Caco-2 (cell line): ENCODE measurements at regions not wholly inside any gene's neighbourhood (a gene's known extent, or its start where the extent isn't known, plus 50 kb on each side); places are given as distances from the start of the nearest gene placed in this dataset.

Source experiments
- BruUV-seq: library from RNA; stranded (reverse); fragments of 400-500 nt; replicated peaks from 2 replicates; lab custom pipeline; 2021; lab: Mats Ljungman, UMichigan
- CTCF ChIA-PET: fragments of 300-600 bp; sonication (Branson Sonifier 250); formaldehyde crosslinking; loops from one replicate; lab custom pipeline; 2022; ENCODE audit warnings: antibody characterized with exemption; lab: Charles Lee
- POLR2A ChIA-PET: fragments of 300-600 bp; sonication (Branson Sonifier 250); formaldehyde crosslinking; loops from one replicate; lab custom pipeline; 2022; ENCODE audit warnings: antibody characterized with exemption; lab: Charles Lee
- DNase-seq, 2 experiments: peaks; one replicate each; pipeline versions ENCODE4 v3.0.0 to v3.0.0-alpha.2; 2020 to 2022
- H3K27me3 ChIP-seq: replicated peaks from 2 replicates; pipeline ENCODE4 v1.6.0; 2011; ENCODE audit warnings: low read length; ENCODE audit not compliant: control insufficient read depth, insufficient read depth
- H3K36me3 ChIP-seq: 2 replicates; pipeline ENCODE4 v1.5.1; 2011; ENCODE audit warnings: low read length; ENCODE audit not compliant: control insufficient read depth, insufficient read depth
- H3K4me1 ChIP-seq: fragments of 250-450 bp; sonication (Bioruptor Pico); 2 replicates; pipeline ENCODE4 v1.5.1; 2020; ENCODE audit warnings: mild to moderate bottlenecking
- H3K4me3 ChIP-seq: 2 replicates; pipeline ENCODE4 v1.5.1; 2011; ENCODE audit warnings: low read depth, mild to moderate bottlenecking, control low read depth, low read length
- H3K9me3 ChIP-seq: fragments of 250-450 bp; sonication (Bioruptor Pico); 2 replicates; pipeline ENCODE4 v1.5.1; 2020; ENCODE audit warnings: mild to moderate bottlenecking, moderate library complexity
- H3K27ac Mint-ChIP-seq: one replicate; pipeline ENCODE4 v1.8.0; 2022; ENCODE audit warnings: mixed read lengths; ENCODE audit not compliant: unreplicated experiment
- H3K27me3 Mint-ChIP-seq: one replicate; pipeline ENCODE4 v1.8.0; 2022; ENCODE audit warnings: mixed read lengths; ENCODE audit not compliant: insufficient read depth, unreplicated experiment
- H3K36me3 Mint-ChIP-seq: one replicate; pipeline ENCODE4 v1.8.0; 2022; ENCODE audit warnings: mild to moderate bottlenecking, mixed read lengths; ENCODE audit not compliant: insufficient read depth, unreplicated experiment
- H3K4me1 Mint-ChIP-seq: one replicate; pipeline ENCODE4 v1.8.0; 2022; ENCODE audit warnings: low read depth, mixed read lengths; ENCODE audit not compliant: unreplicated experiment
- H3K4me3 Mint-ChIP-seq: one replicate; pipeline ENCODE4 v1.8.0; 2022; ENCODE audit warnings: mild to moderate bottlenecking, moderate library complexity, mixed read lengths; ENCODE audit not compliant: unreplicated experiment
- H3K9me3 Mint-ChIP-seq: one replicate; pipeline ENCODE4 v1.8.0; 2022; ENCODE audit warnings: mixed read lengths; ENCODE audit not compliant: unreplicated experiment
- intact Hi-C: fragments of 100-400 bp; cut with micrococcal nuclease; formaldehyde crosslinking; loops from one replicate; pipeline ENCODE4 v1.10.0; 2022; ENCODE audit not compliant: unreplicated experiment
- TF ChIP-seq, protein P1 (sequence below), 2 experiments: fragments of 200-600 bp in 1 of 2; IDR thresholded peaks; 1 replicate in 1 of 2; 2 replicates in 1 of 2; pipeline versions ENCODE4 v1.5.1 to v1.8.0; 2011 to 2022; ENCODE audit warnings: antibody characterized with exemption in 1 of 2, control low read depth in 1 of 2, inconsistent platforms in 1 of 2, low read depth in 1 of 2, low read length in 1 of 2, mild to moderate bottlenecking in 1 of 2, moderate library complexity in 1 of 2; ENCODE audit not compliant: insufficient read depth in 1 of 2, severe bottlenecking in 1 of 2, unreplicated experiment in 1 of 2

GRCh38 chr18:72273025-72273424 is 271.1 kb downstream of the CBLN2 start:
- TF ChIP-seq, protein P1, sequence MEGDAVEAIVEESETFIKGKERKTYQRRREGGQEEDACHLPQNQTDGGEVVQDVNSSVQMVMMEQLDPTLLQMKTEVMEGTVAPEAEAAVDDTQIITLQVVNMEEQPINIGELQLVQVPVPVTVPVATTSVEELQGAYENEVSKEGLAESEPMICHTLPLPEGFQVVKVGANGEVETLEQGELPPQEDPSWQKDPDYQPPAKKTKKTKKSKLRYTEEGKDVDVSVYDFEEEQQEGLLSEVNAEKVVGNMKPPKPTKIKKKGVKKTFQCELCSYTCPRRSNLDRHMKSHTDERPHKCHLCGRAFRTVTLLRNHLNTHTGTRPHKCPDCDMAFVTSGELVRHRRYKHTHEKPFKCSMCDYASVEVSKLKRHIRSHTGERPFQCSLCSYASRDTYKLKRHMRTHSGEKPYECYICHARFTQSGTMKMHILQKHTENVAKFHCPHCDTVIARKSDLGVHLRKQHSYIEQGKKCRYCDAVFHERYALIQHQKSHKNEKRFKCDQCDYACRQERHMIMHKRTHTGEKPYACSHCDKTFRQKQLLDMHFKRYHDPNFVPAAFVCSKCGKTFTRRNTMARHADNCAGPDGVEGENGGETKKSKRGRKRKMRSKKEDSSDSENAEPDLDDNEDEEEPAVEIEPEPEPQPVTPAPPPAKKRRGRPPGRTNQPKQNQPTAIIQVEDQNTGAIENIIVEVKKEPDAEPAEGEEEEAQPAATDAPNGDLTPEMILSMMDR (IDR thresholded peaks at IDR 0.05; ENCODE audit: insufficient read depth in 1 of 2, low read depth in 1 of 2, low read length in 1 of 2, severe bottlenecking in 1 of 2, unreplicated experiment in 1 of 2): no peak
- no peaks in the 10 kb centered on the region for H3K4me1 Mint-ChIP-seq
- H3K27ac Mint-ChIP-seq: no peak overlapping the region
- Histone ChIP-seq H3K9me3 (no peaks in the 10 kb centered on the region), H3K4me1 (no peaks in the 10 kb centered on the region), H3K4me3 (no peak overlapping the region), H3K27me3 (no peaks in the 10 kb centered on the region), H3K36me3 (no peaks in the 10 kb centered on the region)
- intact Hi-C loops: no loop called here
- no peaks in the 10 kb centered on the region for H3K36me3 Mint-ChIP-seq
- ChIA-PET POLR2A (no interaction called here), CTCF (no interaction called here)
- BruUV-seq: no TSS peak
- H3K9me3 Mint-ChIP-seq: no peaks in the 10 kb centered on the region
- H3K27me3 Mint-ChIP-seq: no peaks in the 10 kb centered on the region
- no peak for DNase-seq
- H3K4me3 Mint-ChIP-seq: no peak overlapping the region

DNA sequence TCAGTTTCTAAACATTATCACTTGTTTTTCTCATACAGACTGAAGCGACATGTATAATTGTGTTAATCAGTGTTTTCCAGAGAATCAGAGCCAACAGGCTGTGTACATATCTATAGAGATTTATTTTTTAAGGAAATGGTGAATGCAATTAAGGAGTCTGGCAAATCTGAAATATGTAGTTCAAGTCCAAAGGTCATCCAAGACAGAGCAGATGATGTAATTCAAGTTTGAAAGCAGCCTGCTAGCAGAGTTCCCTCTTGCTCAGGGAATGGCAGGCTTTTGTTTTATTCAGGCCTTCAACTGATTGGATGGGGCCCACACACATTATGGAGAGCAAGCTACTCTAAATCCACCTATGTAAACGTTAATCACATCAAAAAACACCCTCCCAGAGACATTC is 282.6 kb downstream of the CBLN2 start:
- Histone ChIP-seq H3K4me3 (no peak overlapping the region), H3K4me1 (no peaks in the 10 kb centered on the region), H3K27me3 (no peaks in the 10 kb centered on the region), H3K36me3 (no peaks in the 10 kb centered on the region), H3K9me3 (no peaks in the 10 kb centered on the region)
- intact Hi-C loops: no loop called here
- ChIA-PET POLR2A (no interaction called here), CTCF (no interaction called here)
- H3K4me3 Mint-ChIP-seq: no peak overlapping the region
- TF ChIP-seq, protein P1 (IDR thresholded peaks at IDR 0.05; ENCODE audit: insufficient read depth in 1 of 2, low read depth in 1 of 2, low read length in 1 of 2, severe bottlenecking in 1 of 2, unreplicated experiment in 1 of 2): no peak
- no TSS peak for BruUV-seq
- no peaks in the 10 kb centered on the region for H3K36me3 Mint-ChIP-seq
- no peaks in the 10 kb centered on the region for H3K9me3 Mint-ChIP-seq
- H3K4me1 Mint-ChIP-seq: no peaks in the 10 kb centered on the region
- no peak for DNase-seq
- H3K27me3 Mint-ChIP-seq: no peaks in the 10 kb centered on the region
- H3K27ac Mint-ChIP-seq: no peak overlapping the region

DNA sequence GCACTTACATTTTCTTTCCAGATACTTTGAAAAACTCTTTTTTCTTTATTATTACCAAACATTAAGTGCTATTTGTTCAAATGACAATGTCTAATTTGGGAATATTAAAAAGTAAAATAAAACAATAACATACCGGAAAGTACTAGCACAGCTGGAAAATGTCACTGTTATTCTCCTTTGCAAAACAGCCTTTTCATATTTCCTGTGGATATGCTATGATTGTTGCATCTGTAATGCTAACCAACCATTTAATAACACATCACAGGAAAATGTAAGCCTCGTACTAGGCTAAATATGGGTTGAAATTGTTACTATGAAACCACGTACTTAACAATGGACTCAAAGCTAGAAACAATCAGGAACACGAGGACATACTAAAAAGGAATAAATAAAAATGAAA is 298.1 kb downstream of the CBLN2 start:
- Histone ChIP-seq H3K27me3 (no peaks in the 10 kb centered on the region), H3K4me1 (no peaks in the 10 kb centered on the region), H3K9me3 (no peaks in the 10 kb centered on the region), H3K36me3 (no peaks in the 10 kb centered on the region), H3K4me3 (no peak overlapping the region)
- BruUV-seq: no TSS peak
- Mint-ChIP-seq H3K27me3 (no peaks in the 10 kb centered on the region), H3K4me1 (no peaks in the 10 kb centered on the region), H3K9me3 (no peaks in the 10 kb centered on the region), H3K27ac (no peak overlapping the region), H3K4me3 (no peak overlapping the region), H3K36me3 (no peaks in the 10 kb centered on the region)
- ChIA-PET POLR2A (no interaction called here), CTCF (no interaction called here)
- no peak for DNase-seq
- intact Hi-C loops: no loop called here
- TF ChIP-seq, protein P1 (IDR thresholded peaks at IDR 0.05; ENCODE audit: insufficient read depth in 1 of 2, low read depth in 1 of 2, low read length in 1 of 2, severe bottlenecking in 1 of 2, unreplicated experiment in 1 of 2): no peak
